ENCODE measurements at regions not wholly inside any gene's neighbourhood (a gene's known extent, or its start where the extent isn't known, plus 50 kb on each side); places are given as distances from the start of the nearest gene placed in this dataset.

DNA sequence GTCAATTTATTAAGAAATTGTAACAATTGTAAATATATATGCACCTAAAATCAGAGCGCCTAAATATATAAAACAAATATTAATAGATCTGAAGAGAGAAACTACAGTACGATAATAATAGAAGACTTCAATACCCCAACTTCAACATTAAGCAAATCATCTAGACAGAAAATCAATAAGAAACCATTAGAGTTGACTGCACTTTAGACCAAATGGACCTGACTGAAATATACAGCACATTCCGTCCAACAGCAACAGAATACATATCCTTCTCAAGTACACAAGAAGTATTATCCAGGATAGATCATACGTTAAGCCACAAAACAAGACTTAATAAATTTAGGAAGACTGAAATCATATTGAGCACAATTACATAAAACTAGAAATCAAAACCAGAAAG is 208.7 kb downstream of the MED10 start:
- no peak for TF ChIP-seq EMX1 (CRISPR knock-in tag; IDR thresholded peaks at IDR 0.05)
- TF ChIP-seq NFE2L1 (CRISPR knock-in tag; IDR thresholded peaks at IDR 0.05) = no peak
- no peak for TF ChIP-seq CBFB (CRISPR knock-in tag; IDR thresholded peaks at IDR 0.05; ENCODE audit: low read depth)
- TF ChIP-seq, protein P1, sequence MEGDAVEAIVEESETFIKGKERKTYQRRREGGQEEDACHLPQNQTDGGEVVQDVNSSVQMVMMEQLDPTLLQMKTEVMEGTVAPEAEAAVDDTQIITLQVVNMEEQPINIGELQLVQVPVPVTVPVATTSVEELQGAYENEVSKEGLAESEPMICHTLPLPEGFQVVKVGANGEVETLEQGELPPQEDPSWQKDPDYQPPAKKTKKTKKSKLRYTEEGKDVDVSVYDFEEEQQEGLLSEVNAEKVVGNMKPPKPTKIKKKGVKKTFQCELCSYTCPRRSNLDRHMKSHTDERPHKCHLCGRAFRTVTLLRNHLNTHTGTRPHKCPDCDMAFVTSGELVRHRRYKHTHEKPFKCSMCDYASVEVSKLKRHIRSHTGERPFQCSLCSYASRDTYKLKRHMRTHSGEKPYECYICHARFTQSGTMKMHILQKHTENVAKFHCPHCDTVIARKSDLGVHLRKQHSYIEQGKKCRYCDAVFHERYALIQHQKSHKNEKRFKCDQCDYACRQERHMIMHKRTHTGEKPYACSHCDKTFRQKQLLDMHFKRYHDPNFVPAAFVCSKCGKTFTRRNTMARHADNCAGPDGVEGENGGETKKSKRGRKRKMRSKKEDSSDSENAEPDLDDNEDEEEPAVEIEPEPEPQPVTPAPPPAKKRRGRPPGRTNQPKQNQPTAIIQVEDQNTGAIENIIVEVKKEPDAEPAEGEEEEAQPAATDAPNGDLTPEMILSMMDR (IDR thresholded peaks at IDR 0.05) = no peak
- no peak for TF ChIP-seq SMAD3 (CRISPR knock-in tag; IDR thresholded peaks at IDR 0.05; ENCODE audit: borderline replicate concordance)
- TF ChIP-seq ATF1 (CRISPR knock-in tag; IDR thresholded peaks at IDR 0.05) = no peak
- TF ChIP-seq NR2C2 (CRISPR knock-in tag; IDR thresholded peaks at IDR 0.05) = no peak
